HT-29 (cell line): ENCODE measurements at regions not wholly inside any gene's neighbourhood (a gene's known extent, or its start where the extent isn't known, plus 50 kb on each side); places are given as distances from the start of the nearest gene placed in this dataset.

ENCODE experiments used
- DNase-seq: peaks from one replicate; pipeline ENCODE4 v3.0.0-alpha.2; 2015; ENCODE audit warnings: low spot score

- no peak for DNase-seq
Measured at GRCh38 chr5:141800617-141801016, 77.6 kb downstream of the PCDH1 start.

DNA sequence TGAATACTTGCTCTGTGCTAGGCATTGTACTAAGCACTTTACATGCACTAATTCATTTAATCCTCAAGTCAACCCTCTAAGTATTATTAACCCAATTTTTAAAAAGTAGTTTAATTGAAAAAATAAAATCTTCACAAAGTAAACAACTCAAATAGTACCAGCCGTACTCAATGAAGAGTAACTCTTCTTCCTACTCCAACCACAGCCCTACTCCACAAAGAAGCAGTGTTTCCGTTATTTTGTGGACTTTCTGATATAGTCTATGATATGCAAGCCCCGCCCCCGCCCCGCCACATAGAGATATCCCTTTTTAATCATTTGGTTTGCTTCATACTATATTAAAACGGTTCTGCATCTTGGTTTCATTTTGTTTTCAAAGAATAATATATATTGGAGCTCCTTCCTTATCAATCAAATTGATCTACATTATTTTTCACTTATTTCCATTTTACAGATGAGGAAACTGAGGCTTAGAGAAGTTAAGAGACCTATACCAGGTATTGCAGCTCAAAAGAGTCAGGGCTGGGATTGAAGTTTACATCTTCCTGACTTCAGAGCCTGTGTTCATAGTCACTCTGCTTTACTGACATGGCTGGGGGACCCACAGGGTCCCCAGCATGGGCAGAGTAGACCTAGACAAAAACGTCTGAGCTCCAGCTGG, 78.6 kb downstream of the PCDH1 start:
- no peak for DNase-seq

DNA sequence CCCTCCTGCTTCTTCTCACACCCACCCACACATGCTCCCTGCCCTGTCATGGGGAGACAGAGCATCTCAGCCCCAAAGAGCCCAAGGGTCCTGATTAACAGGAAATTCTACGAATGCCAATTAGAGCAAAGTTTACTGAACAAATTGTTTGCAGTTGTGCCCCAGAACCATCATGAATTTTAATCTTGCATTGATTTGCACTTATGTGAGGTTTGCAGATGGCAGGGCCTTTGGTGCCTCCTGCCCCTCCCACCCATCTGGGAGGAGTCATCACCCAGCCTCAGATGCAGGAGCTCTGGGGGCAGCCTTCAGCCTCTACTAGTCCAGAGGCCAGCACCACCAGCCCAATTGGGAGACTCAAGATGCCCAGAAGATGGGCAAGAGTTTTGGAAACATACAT, 80.8 kb downstream of the PCDH1 start:
- DNase-seq, result no peak

- DNase-seq, result no peak
Measured at GRCh38 chr5:141795421-141795820, 82.8 kb downstream of the PCDH1 start.

GRCh38 chr5:141793881-141794280, 84.3 kb downstream of the PCDH1 start:
- no peak for DNase-seq

- no peak for DNase-seq
Measured at GRCh38 chr5:141793403-141793802, 84.8 kb downstream of the PCDH1 start.

DNA sequence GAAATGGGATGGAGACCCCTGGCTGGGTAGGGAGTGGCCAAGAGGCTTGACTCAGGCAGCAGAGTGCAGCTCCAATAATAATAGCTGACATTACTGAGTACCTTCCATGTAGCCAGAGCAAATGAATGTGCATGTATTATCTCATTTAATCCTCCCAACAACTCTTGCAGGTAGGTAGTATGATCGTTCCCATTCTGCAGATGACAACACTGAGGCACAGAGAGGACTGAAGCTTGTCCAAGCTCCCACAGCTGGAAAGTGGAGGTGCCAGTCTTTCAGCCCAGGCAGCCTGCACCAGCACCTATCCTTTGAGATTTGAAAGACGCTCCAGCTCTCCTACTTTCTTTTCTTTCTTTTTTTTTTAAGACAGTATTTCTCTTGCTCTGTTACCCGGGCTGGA, 87.6 kb downstream of the PCDH1 start:
- no peak for DNase-seq

DNA sequence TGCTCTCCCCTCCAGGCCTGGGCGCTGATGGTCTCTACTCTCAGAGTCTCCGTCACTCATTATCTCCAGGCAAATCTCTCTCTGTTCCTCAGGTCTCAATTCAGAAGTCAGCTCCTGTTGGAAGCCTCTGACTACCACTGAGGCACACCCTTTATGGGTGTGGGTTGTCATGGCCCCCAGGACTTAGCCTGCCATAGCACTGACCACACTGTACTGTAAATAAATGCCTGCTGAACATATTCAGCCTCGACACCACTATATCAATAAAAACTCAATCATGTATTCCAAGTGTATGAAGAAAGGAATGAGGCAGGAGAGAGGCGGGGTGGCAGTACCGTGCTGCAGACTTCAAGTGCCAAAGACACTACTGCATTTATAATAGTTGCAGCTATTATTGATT, 88.9 kb downstream of the PCDH1 start:
- DNase-seq, result no peak

DNA sequence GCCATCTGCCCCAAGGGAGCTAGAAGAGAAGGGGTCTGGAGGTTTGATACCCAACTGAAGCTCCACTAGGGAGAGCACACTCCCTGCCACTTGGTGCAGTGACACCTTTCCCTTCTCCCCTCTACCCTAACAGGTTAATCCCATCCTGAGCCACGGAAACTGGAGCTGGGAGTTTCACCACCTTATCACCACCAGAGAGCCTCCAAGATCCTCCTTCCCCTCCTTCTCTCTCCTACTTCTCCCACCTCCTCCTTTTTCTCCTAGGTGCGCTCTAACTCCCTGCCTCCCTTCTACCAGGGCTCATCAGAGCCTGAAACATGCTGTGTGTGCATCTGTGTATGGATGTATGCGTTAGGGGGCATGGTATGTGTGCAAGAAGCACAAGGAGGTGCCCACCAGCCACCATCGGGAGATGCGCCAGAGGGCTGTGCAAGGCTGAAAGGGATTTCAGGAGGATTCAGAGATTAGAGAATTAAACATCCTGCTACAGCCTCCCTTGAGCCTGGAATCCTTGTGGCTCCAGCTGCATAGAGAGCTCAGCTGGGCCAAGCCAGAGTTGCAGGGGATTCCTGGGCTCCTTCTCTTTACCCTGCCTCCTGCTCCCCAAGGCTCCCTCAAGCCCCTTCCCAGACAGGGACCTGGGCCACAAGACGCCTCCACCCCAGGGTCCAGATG, 89.8 kb downstream of the PCDH1 start:
- no peak for DNase-seq

DNA sequence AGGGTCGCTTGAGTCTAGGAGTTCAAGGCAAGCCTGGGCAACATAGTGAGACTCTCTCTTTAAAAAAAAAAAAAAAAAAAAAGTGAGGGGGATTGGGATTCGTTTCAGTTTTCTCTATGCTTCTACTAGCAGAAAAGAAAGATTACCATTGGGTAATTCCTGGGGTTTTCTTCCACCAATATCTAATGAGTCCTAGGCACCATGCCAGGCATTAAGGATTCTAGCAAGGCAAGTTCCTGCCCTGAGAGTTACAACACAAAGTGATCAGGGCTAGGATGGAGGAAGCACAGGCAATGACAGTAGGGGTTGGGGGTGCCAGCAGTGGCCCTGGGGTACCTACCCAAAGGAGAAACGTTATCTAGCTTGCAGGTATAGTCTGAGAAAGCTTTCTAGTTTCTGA, 90.8 kb downstream of the PCDH1 start:
- DNase-seq, result no peak

DNA sequence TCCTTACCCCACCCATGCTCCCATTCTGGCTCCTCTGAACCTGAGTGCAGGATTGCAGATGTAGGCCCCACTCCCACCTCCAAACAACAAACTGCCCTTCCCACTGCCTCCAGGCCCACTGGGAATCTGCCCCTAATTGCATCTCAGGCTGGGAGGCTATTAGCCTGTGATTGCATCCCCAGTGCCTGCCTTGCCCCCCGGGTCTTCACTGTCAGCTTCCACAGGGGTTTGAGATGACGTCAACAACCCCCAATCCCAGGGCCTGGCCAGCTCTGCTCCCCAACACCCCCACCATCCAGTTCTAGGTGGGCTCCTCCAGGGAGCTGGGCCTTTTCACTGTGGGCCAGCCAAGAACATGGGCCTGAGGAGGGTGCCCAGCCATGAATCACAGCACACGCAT, 91.5 kb downstream of the PCDH1 start:
- DNase-seq, result no peak

- no peak for DNase-seq
Measured at GRCh38 chr5:141785711-141786110, 92.5 kb downstream of the PCDH1 start.

DNA sequence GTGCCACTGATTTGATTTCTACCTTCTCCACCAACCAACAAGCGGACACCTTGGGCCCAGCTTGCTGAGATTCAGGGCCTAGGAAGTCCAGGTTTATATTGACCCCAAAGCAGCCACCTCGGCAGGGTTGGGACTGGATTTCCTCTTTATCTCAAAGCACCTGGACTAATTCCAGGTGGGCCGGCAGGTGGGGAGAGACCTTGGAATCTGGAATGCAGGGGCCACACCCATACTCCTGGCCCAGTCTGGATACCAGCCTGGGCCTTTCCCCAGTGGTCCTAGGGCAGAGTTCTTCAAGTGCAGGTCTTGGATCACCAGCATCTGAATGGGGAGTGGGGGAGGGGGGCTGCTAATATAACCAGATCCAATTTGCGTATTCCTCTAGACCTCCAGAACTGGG, 93.1 kb downstream of the PCDH1 start:
- DNase-seq, result no peak

DNA sequence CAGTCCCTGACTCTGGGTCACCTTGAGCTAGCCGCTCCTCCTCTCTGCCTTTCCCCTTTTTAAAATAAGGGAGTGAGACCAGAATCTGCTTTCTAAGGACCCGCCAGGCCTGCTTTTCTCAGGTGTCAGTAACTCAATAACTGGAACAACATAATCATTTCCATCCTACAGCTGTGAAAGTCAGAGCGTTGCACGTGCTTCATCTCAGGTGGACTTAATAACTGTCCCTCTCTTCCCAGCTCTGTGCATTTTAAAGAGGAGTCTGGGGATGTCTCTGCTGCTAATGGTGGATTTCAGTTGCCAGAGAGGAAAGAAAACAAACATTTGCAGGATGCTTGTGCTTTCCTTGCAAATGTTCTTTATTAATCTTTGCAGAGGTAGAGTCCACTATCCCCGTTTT, 93.7 kb downstream of the PCDH1 start:
- DNase-seq, result no peak

- no peak for DNase-seq
Measured at GRCh38 chr5:141783947-141784296, 94.3 kb downstream of the PCDH1 start.

DNA sequence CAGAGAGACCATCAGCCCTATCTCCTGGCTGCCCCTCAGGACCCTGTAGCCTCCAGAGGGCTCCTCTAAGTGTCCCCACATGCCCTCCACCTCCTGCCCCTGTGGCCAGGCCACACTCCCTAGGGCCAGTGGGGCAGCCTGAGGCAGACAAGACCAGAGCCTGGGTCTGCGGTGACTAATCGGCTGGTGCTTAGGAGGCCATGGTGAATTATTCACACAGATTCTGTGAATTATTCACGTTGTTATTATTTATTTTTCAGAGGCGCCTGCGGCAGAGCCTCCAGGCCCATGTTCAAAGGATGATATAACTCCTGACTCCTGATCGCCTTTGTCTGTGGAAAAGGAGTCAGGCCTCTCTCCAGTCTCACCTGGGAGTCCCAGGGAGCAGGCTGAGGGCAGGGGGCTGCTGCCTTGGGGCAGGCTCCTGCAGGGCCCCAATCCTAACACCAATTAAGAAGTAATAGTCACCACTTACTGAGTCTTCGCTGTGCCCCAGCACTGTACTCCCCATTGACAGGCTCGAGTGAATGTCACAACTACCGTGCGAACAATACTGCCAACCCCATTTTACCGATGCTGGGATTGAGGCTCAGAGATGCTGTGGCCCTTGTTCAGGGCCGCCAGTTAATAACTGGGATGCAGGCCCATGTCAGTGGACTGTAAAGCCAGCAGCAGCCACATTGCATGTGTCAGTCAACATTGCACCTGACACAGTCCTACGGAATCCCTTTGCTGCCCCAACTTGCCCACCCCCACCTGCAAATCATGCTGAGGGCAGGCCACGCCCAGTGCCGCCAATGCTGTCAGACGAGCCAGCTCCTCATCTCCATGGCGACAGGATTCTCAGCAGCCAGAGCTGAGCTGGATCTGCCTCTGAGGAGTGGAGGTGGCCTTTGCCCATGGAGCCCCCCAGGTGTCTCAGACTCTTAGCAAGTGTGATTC, 94.9 kb downstream of the PCDH1 start:
- DNase-seq, result no peak

DNA sequence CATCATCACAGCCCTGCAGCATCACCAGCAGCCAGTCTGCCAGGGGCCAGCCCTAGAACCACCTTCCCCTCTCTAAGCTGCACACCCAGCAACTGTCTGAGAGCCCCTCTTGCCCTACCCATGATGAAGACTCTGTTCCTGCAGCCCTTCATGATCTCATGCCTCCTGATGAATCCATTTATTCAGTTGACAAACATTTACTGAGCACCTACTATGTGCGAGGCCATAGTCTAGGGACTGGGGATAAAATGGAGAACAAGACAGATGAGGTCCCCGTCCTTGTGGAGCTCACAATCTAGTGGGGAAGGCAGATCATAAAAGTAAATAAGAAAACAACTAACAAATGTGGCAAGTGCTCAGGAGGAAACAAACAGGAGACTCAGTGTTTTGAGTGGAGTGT, 96.3 kb downstream of the PCDH1 start:
- DNase-seq, result no peak

DNA sequence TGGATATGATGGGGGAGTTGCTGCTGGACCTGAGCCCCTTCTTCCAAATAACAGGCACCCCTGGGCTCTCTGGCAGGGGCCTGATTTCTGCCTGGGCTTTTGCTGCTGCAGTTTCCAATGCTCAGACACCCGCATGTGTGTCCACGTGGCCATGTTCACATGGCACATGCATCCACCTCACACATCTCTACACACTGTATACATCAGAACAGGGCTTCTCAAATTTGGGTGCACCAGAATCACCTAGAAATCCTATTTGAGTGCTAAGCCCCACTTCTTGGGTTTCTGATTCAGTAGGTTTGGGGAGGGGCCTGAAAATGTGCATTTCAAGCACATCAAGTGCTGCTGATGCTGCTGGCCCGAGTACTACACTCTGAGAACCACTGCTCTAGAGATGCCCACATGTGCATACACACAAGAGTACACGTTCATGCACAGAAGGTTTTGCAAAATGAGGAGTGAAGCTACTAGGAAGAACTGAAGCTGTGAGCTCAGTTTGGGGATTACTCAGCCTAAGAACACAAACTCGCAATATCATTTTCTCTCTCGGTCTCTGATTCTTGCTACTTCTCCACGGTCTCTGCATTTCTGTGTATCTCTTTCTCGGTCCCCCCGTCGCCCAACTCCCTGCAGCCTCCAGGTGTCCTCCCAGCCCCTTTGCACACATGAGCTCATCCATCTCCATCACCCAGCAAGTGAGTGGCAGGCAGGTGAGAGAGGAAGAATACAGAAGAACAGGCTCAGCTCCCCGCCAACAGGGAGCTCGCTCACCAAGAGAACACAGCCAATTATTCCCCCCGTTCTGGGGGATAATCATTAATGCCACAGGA, 97.0 kb downstream of the PCDH1 start:
- DNase-seq, result no peak

DNA sequence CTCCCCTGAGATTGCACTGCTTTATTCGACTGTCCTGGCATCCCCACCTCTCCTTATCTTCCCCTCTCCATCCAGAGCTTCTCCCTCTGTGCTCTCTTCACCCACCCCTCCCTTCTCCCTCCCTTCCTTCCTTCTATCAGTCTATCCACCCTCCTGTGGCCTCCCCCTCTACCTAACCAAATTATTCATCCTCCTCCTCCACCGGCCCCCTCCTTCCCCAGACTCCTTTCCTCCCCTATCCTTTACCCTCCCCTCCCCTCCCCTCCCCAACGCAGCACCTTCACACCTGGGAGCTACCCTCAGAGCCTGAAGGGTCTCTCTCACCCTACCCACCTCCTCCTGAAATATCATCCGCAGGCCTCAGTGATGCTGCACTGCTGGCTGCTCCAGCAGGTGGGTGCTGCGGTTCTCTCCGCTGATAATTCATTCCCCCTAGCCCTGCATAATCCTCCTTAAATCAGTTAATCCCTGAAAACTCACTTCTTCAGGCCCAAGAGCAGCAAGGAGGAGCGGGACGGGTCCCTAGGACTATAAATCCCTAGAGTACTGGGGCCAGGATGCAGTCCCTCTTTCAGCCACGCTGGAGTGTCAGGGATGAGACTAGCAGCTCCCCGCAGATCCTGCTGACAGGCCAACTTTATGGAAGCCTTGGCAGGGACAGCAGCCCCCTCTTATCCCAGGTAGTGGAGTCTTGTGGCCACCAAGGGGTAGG, 97.8 kb downstream of the PCDH1 start:
- DNase-seq, result no peak

- DNase-seq, result peak; percentile 26
Measured at GRCh38 chr5:141779503-141779973, 97.5 kb upstream of the ARAP3 start.

DNA sequence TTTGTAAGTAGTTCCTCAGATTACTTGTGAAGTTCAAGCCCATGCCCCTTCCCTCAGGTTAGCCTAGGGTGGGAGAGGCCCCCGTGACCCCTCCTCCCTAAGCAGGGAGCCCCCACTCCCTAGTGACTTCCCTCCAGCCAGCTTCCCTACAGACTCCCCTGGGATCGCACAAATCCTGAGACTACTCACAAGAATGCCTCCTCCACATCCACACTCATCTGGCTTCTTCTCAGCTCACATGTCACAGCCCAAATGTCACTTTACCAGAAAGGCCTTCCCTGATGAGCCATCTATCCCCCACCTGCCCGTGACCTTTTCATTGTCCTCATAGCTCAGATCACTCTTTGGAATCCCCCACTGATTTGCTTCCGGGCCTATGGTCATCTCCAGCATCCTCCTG, 96.7 kb upstream of the ARAP3 start:
- no peak for DNase-seq
